ENCODE measurements at regions not wholly inside any gene's neighbourhood (a gene's known extent, or its start where the extent isn't known, plus 50 kb on each side); places are given as distances from the start of the nearest gene placed in this dataset.
"Not testable (repeated sequence)": the region's sequence is repeated elsewhere in the genome, so short reads cannot be mapped to it uniquely, and the experiment has no call there.

DNA sequence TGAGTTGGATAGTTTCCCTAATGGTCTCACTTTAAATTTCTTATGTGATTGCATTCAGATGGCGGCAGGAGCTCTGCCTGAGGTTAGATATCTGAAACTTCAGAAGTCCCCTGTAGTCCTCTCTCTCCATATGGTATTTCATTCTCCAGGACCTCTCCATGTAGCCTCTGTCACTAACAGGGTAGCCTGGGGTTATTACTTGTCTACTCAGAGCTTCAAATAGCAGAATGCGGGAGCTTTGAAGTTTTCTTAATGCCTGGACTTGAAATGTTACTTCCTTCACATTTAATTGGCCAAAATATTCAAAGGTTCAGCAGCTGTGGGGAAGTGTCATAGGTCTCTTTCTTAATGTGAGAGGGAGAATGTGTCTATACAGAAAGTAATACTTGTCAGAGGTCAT, 1370.4 kb downstream of the GRIK2 start:
- DNase-seq (ENCODE audit: low read depth in 3 of 3), result no peak

DNA sequence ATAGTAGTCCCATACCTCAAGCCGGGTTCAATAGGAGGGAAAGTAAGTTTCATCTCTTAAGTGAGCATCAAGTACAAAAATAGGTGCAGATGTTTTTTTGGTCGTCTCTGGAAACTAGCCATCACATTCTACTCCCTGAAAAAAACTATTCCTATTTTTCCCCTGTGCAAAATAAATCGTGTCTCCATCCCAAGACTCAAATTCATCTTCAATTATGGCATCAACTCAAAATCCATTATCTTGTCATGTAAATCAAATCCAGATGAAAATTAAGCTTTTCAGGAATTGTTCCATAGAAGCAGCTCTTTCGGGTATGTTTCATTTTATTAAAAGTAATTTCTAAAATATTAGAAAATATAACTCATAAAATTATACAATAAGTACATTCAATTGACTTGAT, 1368.4 kb downstream of the GRIK2 start:
- DNase-seq (ENCODE audit: low read depth in 3 of 3), result no peak

DNA sequence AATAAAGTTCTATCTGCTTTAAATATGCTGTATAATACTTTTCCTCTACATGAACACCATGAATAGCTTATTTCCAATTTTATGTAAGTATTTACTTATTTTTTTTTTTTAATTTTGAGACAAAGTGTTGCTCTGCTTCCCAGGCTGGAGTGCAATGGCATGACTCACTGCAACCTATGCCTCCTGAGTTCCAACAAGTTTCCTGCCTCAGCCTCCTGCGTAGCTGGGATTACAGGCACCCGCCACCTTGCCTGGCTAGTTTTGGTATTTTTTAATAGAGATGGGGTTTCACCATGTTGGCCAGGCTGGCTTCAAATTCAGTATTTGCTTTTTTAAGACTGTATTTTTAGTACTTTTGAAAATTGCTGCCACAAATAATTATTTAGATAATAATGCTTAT, 1365.9 kb downstream of the GRIK2 start:
- DNase-seq (ENCODE audit: low read depth in 3 of 3), result no peak

DNA sequence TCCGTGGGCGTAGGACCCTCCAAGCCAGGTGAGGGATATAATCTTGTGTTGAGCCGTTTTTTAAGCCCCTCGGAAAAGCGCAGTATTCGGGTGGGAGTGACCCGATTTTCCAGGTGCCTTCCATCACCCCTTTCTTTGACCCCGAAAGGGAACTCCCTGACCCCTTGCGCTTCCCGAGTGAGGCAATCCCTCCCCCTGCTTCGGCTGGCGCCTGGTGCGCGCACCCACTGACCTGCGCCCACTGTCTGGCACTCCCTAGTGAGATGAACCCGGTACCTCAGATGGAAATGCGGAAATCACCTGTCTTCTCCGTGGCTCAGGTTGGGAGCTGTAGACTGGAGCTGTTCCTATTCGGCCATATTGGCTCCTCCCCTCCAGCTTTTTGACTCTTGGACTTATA, 1365.0 kb downstream of the GRIK2 start:
- DNase-seq (ENCODE audit: low read depth in 3 of 3), result not testable (repeated sequence)

DNA sequence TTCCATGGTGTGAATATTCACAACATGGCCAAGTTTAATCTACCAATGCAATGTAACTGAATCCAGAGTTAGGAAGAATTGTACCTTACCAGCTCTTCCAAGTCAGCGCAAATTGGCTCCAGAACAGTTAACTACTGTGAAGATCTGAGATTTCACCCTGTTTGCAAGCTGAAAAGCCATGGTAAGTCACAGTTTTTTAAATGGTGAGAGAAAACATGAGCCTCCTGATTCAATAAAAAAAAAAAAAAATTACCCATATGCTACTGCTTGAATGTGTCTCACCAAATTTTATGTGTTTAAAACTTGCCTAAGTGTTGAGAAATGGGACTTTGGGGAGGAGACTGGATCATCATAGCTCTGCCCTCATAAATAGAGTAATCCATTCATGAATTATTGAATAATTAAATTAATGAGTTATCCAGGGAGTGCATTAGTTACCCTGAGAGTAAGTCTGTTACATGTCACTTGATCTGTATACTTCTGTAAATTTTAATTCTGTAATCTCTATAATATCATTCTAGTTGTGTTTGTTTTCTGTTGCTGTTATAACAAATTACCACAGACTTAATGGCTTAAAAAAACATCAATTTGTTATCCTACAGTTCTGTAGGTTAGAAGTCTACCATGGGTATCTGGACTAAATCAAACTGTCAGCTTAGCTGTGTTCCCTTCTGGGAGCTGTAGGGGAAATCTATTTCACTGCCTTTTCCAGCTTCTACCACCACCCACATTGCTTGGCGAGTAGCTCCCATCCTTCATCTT, 1355.9 kb downstream of the GRIK2 start:
- no peak for DNase-seq (ENCODE audit: low read depth in 3 of 3)

DNA sequence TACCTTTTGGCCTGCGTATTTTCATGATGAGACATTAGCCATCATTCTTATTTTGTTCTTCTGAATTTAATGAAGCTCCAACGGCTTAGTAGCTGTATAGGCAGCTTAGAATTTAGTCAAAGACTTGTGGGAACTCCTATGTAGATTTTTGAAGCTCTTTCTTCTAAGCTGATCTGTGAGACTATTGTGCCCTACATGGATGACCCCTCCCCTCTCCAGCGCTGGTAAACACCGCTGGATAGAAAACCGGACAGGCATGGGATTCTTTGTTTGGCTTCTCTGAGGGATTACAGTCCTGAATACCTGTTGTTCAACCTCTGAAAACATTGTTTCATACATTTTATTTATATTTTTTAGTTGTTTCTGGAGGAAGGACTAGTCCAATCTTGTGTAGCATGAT, 1353.4 kb downstream of the GRIK2 start:
- no peak for DNase-seq (ENCODE audit: low read depth in 3 of 3)

DNA sequence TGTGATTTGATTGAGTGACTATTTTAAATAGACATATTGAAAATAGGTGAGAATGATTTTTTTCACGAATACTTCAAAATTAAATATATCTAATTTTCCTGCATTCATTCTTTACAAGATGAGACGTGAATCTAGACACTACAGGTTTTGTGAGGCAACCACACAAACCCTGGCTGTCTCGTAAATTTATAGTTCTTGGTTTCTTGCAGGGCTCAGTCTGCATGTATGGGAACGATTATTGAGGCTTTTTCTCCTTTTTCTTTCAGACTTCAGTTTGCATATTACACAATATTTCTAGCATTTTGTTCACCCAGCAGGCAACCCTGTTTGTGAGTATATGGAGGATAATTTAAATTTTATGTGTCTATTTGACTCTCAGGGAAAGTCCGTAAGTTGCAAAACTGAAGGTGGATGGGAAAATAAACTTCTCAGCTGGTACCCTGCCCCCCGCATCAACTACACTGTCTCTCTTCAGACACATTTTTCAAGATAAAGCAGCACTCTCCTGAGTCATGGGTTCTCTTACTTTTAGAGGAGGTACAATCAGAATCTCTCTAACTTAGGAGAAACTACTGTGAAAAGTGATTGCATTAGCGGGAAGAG, 1349.3 kb downstream of the GRIK2 start:
- DNase-seq (ENCODE audit: low read depth in 3 of 3), result no peak

DNA sequence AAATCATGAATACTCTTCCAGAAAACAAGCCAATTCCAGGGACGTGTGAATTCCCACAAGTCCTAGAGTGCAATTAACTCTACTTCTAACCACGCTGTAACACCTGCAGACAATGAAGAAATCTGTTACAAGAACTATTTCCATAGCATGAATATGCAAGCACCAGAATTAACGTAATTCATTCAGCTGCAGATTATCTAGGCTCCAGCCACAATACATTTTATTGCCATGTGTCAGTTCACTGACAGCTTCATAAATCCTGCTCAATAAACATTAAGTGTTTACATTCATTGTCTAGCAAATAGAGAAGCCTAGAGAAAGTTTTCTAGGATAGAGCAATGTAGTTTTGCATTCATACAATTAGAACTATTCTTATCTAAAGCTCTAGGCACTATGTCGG, 1348.5 kb downstream of the GRIK2 start:
- DNase-seq (ENCODE audit: low read depth in 3 of 3), result no peak

DNA sequence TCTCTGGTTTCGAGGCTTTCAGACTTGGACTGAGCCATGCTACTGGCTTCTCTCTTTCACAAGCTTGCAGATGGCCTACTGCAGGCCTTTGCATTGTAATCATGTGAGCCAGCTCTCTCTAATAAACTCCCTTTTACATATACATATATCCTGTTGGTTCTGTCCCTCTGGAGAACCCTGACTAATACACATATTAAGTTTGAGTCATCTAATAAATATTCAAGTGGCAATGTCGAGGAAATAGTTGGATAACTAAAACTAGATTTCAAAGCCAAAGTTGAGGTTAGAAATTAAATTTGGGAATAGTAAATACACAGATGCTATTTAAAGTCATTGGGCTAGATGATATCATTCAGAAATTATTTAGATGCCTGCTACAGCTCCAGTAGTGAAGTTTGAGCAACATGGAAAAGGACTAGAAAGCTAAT, 1343.4 kb downstream of the GRIK2 start:
- no peak for DNase-seq (ENCODE audit: low read depth in 3 of 3)

DNA sequence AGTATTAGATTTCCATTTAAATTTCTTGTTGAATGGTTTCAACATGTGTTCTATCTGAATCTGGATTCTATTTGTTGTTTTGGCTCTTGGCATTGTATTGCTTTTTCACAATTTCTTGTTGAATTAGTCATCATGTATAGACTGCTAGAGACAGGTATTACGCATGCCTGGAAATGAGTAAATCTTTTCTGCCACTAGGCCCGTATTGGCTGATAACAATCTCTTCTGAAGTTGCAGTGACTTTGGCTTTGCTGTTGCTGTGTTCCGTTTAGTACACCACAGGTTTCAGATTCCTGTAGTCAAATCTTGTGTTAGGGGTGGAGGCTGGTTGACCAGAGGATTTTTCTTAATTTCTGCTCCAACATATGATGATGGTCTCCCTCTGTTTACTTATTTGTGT, 1339.4 kb downstream of the GRIK2 start:
- DNase-seq (ENCODE audit: low read depth in 3 of 3), result no peak

DNA sequence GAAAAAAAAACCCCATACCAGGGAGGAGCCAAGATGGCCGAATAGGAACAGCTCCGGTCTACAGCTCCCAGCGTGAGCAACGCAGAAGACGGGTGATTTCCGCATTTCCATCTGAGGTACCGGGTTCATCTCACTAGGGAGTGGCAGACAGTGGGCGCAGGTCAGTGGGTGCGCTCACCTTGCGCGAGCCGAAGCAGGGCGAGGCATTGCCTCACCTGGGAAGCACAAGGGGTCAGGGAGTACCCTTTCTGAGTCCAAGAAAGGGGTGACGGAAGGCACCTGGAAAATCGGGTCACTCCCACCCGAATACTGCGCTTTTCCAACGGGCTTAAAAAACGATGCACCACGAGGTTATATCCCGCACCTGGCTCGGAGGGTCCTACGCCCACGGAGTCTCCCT, 1328.6 kb downstream of the GRIK2 start:
- DNase-seq (ENCODE audit: low read depth in 3 of 3), result not testable (repeated sequence)

DNA sequence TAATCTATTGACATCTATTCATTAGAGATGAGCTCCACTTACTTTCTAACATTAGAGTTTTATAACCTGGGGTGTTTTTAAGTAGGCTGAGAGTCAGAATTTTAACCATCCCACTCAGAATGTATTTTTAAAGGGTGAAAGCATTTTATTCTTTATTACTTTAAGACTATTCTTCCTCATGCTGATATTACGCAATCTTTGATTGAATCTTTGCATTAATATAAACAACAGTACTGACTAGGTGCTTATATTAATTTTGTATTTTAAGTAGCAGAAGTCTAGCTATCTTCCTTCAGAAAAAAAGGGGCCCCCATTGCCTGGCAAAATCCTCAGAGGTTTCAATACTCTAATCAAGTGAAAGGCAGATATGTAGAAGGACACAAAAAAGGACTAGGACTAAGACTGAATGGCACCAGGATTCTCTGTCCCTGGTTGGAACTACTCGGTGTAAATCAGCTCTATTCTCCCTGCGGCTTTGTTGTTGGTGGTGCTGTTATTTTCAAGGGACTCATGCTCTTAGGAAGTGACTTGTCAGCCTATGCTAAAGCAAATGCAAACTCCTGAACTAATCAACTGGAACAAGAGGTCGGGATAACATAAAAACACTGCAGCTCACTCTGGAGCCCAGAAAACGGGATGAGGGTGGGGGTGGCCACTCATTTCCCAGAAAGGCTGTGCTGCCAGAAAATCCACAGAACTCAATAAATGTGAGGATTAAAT, 1324.4 kb downstream of the GRIK2 start:
- no peak for DNase-seq (ENCODE audit: low read depth in 3 of 3)

DNA sequence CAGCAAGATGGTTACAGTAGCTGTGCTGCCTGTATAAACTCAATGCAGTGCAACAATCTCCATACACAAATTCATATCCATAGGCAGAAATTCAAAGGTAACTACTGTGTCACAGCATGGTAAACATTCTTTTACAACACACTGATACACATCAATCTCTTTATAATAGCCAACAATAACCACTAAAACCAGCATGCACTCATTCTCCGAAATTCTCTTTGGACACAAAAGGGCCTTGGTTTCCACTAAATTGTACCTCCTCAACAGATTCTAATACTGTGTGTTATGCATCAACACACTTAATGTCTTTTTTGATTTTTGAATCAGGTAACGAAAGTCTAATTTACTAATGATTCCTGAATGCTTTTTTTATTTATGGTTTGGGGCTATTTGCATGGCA, 1323.7 kb downstream of the GRIK2 start:
- DNase-seq (ENCODE audit: low read depth in 3 of 3), result no peak

DNA sequence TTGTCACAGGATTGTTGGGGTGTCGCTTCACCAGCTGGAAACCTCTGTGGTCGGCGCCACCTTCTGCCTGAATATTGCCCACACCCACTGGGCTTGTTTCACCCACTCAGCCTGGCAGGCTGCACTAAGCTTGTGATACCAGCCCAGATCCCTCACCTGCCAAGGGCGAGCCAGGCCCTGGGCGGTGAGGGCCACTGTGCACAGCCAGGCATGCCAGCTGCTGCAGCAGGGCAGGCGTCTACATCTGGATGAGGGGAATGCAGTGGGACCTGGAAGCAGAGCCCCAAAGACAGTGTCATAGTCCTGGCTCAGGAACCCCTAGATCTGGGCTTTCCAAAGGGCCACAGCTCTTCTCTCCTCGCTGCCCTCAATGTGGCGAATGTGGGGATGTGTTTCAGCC, 1307.5 kb downstream of the GRIK2 start:
- DNase-seq (ENCODE audit: low read depth in 3 of 3), result no peak

DNA sequence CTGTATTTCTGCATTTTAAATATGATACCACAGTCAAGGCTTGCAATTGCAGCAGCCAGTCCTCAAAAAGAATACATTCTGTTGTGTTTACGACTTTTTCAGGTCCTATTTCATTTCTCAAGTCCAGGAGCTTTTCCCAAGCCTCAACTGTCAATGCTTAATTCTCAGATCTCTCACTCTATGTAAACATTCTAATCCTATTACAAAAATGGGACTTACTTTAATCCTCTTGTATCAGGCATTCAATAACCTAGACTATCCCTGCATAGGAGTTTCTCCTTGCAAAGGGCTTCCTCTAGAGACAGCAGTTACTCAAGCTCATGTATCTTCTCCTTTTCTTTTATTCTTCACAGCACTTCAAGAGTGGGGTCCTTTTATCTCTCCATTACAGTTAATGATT, 1293.0 kb downstream of the GRIK2 start:
- DNase-seq (ENCODE audit: low read depth in 3 of 3), result no peak

DNA sequence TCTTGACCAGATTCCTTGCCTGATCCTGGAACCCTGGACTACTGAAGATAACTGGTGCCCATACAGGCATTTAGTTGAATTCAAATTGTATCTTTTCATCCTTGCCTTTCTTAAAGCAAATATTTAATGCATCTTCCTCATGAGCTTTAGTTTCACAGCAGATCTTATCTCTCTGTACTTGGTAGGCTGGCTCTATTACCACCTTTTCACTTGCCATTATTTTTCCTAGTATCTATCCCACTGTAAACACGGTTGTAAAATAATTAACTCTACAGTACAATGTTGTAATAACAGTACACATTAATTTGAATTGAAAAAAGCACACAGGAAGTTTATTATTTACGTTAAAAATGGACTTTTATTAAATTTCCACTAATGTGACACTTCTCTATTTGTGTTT, 1286.9 kb downstream of the GRIK2 start:
- no peak for DNase-seq (ENCODE audit: low read depth in 3 of 3)

DNA sequence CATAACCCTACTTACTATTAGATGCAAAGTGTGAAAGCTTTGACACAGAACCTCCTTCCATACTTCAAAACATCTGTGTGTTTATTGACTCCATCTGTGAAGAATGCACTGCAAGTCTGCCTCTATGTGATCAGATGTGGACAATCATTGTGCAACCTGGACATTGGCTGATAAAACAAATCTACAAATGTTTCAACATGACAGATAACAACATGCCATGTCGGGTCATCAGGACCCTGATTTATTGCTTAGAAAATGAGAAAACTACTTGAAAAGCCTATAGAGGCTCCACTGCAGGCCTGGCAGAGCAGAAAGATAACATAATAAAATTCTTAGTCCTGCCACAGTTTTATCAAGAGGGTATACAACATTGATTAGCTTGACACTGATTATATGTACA, 1286.4 kb downstream of the GRIK2 start:
- DNase-seq (ENCODE audit: low read depth in 3 of 3), result no peak

DNA sequence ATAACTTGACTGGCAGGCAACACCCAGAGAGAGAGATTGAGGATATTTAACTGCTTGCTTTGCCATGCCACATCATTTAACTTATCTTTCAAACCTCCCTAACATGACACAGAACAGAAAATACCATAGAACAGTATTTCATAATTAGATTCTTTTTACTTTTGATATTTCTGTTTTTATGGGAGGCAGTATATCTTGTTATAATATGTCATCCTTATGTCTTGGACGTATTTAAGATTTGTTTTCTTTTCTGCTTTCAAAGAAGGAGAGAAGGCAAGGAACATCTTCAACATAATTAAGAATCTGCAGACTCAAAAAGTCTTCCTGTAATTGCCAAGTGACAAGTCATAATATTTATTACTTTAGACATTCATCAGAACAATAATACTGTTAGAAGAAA, 1283.7 kb downstream of the GRIK2 start:
- no peak for DNase-seq (ENCODE audit: low read depth in 3 of 3)

DNA sequence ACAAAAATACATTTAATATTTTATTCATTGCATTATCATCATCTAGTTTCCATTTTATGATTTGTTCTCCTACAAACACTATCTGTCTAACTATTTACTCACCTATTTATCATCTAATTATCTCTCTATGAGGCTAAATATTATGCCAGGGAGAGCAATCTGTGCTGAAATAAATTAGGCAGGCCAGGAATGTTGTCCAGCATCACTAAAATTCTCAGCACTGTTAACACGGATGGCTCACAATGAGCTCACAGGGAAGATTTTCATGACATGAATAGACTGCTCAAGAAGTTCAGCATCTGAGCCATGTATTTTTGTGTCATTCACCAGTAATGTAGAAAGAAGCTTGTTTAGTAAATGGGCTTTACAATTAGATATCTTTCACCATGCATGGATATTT, 1277.2 kb downstream of the GRIK2 start:
- DNase-seq (ENCODE audit: low read depth in 3 of 3), result no peak

DNA sequence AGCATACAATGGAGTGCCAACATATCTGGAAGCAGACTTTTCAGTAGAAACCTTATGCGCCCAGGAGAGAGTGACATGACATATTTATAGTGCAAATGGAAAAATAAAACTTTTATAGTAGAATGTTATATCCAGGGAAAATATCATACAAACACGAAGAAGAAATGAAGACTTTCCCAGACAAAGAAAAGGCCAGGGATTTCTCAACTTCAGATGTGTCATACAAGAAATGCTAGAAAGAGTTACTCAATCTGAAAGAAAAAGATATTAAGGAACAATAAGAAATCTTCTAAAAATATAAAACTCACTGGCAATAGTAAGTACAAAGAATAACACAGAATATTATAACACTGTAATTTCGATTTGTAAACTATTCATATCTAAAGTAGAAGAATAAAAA, 1269.3 kb downstream of the GRIK2 start:
- no peak for DNase-seq (ENCODE audit: low read depth in 3 of 3)

DNA sequence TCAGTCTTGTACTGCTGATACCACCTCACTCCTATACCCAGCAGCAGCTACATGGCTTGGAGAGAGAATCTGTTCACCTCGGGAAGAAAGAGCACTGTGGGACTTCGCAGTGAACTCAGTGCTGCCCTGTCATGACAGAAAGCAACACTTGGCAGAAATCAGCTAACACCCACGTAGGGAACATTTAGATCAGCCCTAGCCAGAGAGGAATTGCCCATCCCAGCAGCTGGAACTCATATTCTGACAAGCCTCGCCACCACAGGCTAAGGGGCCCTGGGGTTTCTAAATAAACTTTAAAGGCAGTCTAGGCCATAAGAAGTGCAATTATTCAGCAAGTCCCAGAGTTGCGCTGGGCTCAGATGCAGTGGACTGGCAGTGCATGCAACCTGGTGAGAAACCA, 1266.8 kb downstream of the GRIK2 start:
- no peak for DNase-seq (ENCODE audit: low read depth in 3 of 3)

DNA sequence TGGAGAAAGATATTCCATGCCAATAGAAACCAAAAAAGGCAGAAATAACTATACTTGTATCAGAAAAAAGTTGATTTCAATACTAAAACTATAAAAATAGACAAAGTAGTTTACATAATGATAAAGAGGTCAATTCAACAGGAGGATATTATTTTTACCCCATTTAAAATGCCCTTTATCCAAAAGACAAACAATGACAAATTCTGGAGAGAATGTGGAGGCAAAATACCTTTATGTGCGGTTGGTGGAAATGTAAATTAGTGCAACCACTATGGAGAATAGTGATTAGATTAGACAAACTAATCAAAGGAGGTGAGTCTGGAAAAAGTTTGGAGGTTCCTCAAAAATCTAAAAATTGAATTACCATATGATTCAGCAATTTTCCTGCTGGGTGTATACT, 1262.3 kb downstream of the GRIK2 start:
- no peak for DNase-seq (ENCODE audit: low read depth in 3 of 3)

DNA sequence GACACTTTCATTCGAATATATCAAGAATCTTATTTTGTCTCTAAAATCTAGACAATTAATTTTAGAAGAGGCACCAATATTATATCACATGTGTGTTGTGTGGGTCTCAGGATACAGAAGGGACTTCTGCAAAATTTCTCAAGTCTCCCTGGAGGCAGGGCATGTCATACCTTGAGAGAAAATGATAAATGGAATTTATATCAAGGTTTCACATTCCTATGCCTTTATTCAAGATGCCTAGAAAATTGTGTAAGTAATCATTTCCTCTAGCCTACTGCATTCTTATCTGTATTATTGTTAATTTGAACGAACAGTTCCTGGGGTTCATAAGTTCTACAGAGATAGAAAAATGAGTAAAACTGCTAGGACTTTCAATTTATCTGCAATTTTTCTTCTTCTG, 1247.9 kb downstream of the GRIK2 start:
- DNase-seq (ENCODE audit: low read depth in 3 of 3), result no peak

Measured in stimulated activated CD4-positive, alpha-beta T cell treated with anti-CD3 and anti-CD28 coated beads, TNF-alpha, amount 100 ng/mL, for 24 hours (primary cell).